ENCODE measurements at regions not wholly inside any gene's neighbourhood (a gene's known extent, or its start where the extent isn't known, plus 50 kb on each side); places are given as distances from the start of the nearest gene placed in this dataset.
A peak's percentile ranks its signal among the peaks of the same experiment; 100 is the strongest.
"Not testable (repeated sequence)": the region's sequence is repeated elsewhere in the genome, so short reads cannot be mapped to it uniquely, and the experiment has no call there.

- WGBS = 73% methylated on average over 2 of the region's 5 CpGs
- H3K4me3 ChIP-seq (ENCODE audit: low read length); H3K4me1 ChIP-seq (ENCODE audit: control insufficient read depth, insufficient read depth, low read length); H3K9me3 ChIP-seq (ENCODE audit: control insufficient read depth, low read length); intact Hi-C loops (cut with DNase I); DNase-seq; H3K27me3 ChIP-seq (ENCODE audit: control insufficient read depth, insufficient read depth); ATAC-seq; H3K27ac ChIP-seq (ENCODE audit: low read length): not testable (repeated sequence)
Observed at GRCh38 chr11:71767016-71767415, 66.0 kb upstream of the DEFB108B start.

DNA sequence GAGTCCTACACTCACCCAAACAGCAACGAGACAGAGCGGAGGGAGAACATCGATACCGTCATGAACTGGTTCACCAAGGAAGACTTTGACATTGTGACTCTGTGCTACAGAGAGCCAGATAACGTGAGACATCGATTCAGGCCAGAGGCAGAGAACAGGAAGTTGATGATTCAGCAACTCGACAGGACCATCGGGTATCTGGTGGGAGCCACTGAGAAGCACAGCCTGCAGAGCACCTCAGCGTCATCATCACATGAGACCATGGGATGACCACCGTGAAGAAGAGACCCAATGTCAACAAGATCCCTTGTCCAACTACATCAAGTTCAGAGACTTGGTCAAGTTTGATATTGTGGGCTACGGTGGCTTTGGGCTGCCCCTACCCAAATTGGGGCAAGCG is 60.8 kb upstream of the DEFB108B start:
- H3K9me3 ChIP-seq (ENCODE audit: control insufficient read depth, low read length); H3K4me1 ChIP-seq (ENCODE audit: control insufficient read depth, insufficient read depth, low read length); DNase-seq; intact Hi-C loops (cut with DNase I); ATAC-seq; H3K27ac ChIP-seq (ENCODE audit: low read length); H3K4me3 ChIP-seq (ENCODE audit: low read length); H3K27me3 ChIP-seq (ENCODE audit: control insufficient read depth, insufficient read depth): not testable (repeated sequence)
- 76% methylated on average over 12 of the region's 12 CpGs for WGBS

- intact Hi-C loops (cut with DNase I) = no loop called here
- ATAC-seq = no peak
- Histone ChIP-seq H3K27ac (ENCODE audit: low read length) (no peak overlapping the region), H3K9me3 (ENCODE audit: control insufficient read depth, low read length) (no peaks in the 10 kb centered on the region), H3K27me3 (ENCODE audit: control insufficient read depth, insufficient read depth) (no peaks in the 10 kb centered on the region), H3K4me1 (ENCODE audit: control insufficient read depth, insufficient read depth, low read length) (no peaks in the 10 kb centered on the region), H3K4me3 (ENCODE audit: low read length) (no peak overlapping the region)
- DNase-seq = peak; percentile 17 to 69 (median 52)
- WGBS = 94% methylated on average over 30 of the region's 30 CpGs
Observed at GRCh38 chr11:71774603-71775222, 58.3 kb upstream of the DEFB108B start.

- H3K27me3 ChIP-seq (ENCODE audit: control insufficient read depth, insufficient read depth); H3K27ac ChIP-seq (ENCODE audit: low read length); intact Hi-C loops (cut with DNase I); H3K4me3 ChIP-seq (ENCODE audit: low read length); H3K9me3 ChIP-seq (ENCODE audit: control insufficient read depth, low read length); DNase-seq; H3K4me1 ChIP-seq (ENCODE audit: control insufficient read depth, insufficient read depth, low read length); ATAC-seq: not testable (repeated sequence)
- WGBS = 41% methylated on average over 6 of the region's 6 CpGs
Observed at GRCh38 chr11:71780116-71780515, 52.9 kb upstream of the DEFB108B start.

DNA sequence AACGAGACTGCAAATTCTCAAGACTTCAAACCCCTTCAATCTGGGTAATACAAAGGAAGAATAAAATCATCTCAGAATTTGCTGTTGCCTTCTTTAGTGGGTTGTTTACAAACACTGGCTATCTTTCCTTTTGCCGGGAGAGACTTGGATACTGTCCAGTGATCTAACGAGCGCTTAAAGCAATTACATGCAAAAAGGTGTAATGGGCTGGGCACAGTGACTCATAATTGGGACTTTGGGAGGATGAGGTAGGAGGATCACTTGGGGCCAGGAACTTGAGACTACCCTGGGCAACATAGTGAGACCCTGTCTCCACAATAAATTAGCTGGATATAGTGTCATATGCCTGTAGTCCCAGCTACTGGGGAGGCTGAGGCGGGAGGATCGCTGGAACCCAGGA is 52.2 kb upstream of the DEFB108B start:
- DNase-seq; H3K27me3 ChIP-seq (ENCODE audit: control insufficient read depth, insufficient read depth); H3K4me3 ChIP-seq (ENCODE audit: low read length); ATAC-seq; H3K9me3 ChIP-seq (ENCODE audit: control insufficient read depth, low read length); H3K27ac ChIP-seq (ENCODE audit: low read length); intact Hi-C loops (cut with DNase I); H3K4me1 ChIP-seq (ENCODE audit: control insufficient read depth, insufficient read depth, low read length): not testable (repeated sequence)
- WGBS = 37% methylated on average over 6 of the region's 6 CpGs

DNA sequence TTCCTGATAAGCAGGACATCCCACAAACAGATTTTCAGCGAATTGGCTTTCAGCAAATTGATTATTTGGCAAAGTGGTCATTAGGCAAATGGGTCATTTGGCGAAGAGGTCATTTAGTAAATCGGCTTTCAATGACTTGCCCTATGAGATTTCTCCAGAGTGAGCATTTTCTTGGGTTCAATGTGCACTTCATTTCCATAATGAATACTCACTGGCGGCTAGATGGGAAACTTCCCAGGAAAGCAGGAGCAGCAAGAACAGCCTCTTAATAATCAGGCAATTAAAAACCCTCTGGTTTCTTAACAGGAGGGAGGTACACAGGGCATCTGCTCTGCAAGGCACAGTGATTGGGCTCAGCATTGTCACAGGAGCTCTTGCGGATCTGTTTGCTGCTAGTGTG is 51.5 kb upstream of the DEFB108B start:
- H3K27me3 ChIP-seq (ENCODE audit: control insufficient read depth, insufficient read depth); ATAC-seq; H3K9me3 ChIP-seq (ENCODE audit: control insufficient read depth, low read length); DNase-seq; H3K27ac ChIP-seq (ENCODE audit: low read length); H3K4me3 ChIP-seq (ENCODE audit: low read length); intact Hi-C loops (cut with DNase I); H3K4me1 ChIP-seq (ENCODE audit: control insufficient read depth, insufficient read depth, low read length): not testable (repeated sequence)
- 64% methylated on average over 5 of the region's 5 CpGs for WGBS

DNA sequence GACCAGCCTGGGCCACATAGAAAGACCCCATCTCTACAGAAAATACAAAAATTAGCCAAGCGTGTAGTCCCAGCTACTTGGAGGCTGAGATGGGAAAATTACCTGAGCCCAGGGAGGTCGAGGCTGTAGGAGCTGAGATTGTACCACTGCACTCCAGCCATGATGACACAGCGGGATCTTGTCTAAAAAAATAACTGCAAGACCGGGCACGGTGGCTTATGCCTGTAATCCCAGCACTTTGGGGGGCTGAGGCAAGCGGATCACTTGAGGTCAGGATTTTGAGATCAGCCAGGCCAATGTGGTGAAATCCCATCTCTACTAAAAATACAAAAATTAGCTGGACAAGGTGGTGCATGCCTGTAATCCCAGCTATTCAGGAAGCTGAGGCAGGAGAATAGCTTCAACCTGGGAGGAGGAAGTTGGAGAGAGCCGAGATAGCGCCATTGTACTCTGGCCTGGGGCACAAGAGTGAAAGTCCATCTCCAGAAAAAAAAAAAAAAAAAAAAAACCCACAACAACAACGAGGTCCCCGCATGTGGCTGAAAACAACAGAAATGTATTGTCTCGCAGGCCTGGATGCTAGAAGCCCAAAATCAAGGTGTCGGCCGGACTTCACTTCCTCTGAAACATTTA is 50.7 kb upstream of the DEFB108B start:
- H3K4me1 ChIP-seq (ENCODE audit: control insufficient read depth, insufficient read depth, low read length); ATAC-seq; DNase-seq; H3K27me3 ChIP-seq (ENCODE audit: control insufficient read depth, insufficient read depth); intact Hi-C loops (cut with DNase I); H3K9me3 ChIP-seq (ENCODE audit: control insufficient read depth, low read length); H3K4me3 ChIP-seq (ENCODE audit: low read length); H3K27ac ChIP-seq (ENCODE audit: low read length): not testable (repeated sequence)
- WGBS = 88% methylated on average over 13 of the region's 13 CpGs

- H3K27me3 ChIP-seq (ENCODE audit: control insufficient read depth, insufficient read depth); H3K27ac ChIP-seq (ENCODE audit: low read length); H3K9me3 ChIP-seq (ENCODE audit: control insufficient read depth, low read length); H3K4me3 ChIP-seq (ENCODE audit: low read length); H3K4me1 ChIP-seq (ENCODE audit: control insufficient read depth, insufficient read depth, low read length); DNase-seq; intact Hi-C loops (cut with DNase I); ATAC-seq: not testable (repeated sequence)
- 69% methylated on average over 4 of the region's 4 CpGs for WGBS
Observed at GRCh38 chr11:71783191-71783590, 49.8 kb upstream of the DEFB108B start.
